ENCODE measurements at regions not wholly inside any gene's neighbourhood (a gene's known extent, or its start where the extent isn't known, plus 50 kb on each side); places are given as distances from the start of the nearest gene placed in this dataset.

GRCh38 chr4:134952305-134952704, 750.7 kb upstream of the PABPC4L start:
- TF ChIP-seq CTCF (IDR thresholded peaks at IDR 0.05; ENCODE audit: poor library complexity) (no peak), EZH2phosphoT487 (IDR thresholded peaks at IDR 0.05; ENCODE audit: low read depth, severe bottlenecking, unreplicated experiment) (no peak)
